NCI-H524 treated with DMSO at 0.1 percent for 48 hours (cell line): ENCODE measurements at regions not wholly inside any gene's neighbourhood (a gene's known extent, or its start where the extent isn't known, plus 50 kb on each side); places are given as distances from the start of the nearest gene placed in this dataset.

Experiments used
- DNase-seq: peaks from one replicate; lab custom pipeline; 2025; lab: John Stamatoyannopoulos, UW

- no peak for DNase-seq
These were observed 206.5 kb upstream of the BMP2 start for GRCh38 chr20:6560978-6561377.

DNA sequence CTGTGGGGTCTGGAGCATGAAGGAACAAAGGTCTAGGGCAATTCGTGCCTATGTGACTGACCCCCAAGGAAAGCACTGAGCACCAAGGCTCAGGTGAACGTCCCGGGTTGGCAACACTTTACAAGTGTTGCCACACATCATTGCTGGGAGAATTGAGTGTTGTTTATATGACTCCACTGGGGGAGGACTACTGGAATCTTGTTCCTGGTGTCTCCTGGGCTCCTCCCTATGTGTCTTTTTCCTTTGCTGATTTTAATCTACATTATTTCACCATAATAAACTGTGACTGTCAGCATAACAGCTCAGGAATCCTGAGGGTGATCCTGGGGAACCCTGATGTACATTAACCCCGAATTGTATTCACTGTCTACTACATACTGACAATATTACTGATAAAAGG is 207.7 kb upstream of the BMP2 start:
- DNase-seq, result no peak

DNA sequence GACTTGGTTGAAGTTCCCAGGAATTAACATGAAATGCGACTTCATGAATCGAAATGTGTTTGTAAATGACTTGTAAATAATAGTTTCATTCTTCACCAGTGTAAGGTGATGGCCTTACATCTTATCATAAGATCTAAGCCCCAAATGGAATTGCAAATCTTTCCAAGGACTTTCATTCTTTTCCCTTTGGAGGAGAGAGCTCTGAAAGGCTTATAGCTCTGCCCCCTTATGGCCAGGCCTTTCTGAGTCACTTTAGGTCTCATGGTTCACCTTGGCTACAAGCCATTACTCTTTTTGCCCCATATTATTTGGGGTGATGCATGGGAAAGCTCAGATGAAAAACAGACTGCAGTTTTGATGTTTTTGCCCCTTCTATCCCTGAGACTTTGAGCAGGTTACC is 209.1 kb upstream of the BMP2 start:
- no peak for DNase-seq

DNA sequence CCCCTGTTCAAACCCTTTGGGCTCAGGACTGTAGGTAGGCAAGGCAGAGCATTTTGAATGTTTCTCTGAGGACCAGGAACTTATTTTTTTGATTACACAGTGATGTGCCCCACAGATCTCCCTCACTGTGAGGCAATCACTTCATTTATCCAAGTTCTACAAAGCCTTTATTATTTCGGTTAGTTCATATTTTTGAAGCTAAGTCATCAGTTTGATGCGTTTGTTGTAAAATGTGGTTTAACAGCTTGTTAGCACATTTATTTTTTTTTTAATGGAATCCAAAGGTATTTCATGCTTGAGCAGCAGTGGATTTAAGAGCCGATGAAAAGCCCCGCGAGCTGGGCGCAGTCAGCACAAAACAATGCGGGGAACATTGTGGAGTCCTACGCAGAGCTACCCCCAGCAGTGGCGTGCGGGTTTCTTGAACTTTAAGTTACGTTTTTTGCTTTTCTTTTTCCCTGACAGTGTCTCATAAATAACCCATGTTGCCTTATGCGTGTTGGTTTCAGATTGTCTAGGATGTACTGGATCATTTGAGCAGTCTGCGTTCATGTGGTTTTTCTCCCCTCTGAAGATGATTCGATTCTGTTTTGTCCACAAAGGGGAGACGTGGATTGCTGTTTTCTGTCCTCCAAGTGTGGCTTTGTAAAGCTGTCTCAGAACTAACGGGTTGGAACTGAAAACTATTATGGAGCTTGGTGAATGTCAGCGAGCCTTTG is 233.6 kb upstream of the BMP2 start:
- no peak for DNase-seq

DNA sequence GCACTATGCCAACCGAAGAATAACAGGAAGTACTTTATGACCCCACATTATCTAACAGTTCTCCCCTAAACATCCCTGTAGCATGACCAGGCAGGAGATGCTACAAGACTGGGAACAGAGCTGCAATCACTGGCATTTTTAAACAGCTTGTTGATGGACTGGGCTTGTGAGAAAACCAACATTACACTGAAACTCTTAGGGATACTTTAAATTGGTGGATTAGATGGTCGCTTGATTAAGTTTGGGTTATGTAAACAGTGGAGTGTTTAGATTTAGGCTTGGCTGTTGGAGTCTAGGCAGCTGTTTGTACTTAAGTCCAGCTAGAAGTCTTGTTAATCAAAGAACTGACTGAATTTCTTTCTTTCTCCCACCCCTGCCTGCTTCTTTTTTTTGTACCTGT is 234.1 kb upstream of the BMP2 start:
- no peak for DNase-seq

- no peak for DNase-seq
These were observed 236.6 kb upstream of the BMP2 start for GRCh38 chr20:6530779-6531315.

- no peak for DNase-seq
These were observed 237.2 kb upstream of the BMP2 start for GRCh38 chr20:6530254-6530653.

- DNase-seq, result no peak
These were observed 241.8 kb upstream of the BMP2 start for GRCh38 chr20:6525447-6526303.

- no peak for DNase-seq
These were observed 243.2 kb upstream of the BMP2 start for GRCh38 chr20:6524305-6524704.

- no peak for DNase-seq
These were observed 247.9 kb upstream of the BMP2 start for GRCh38 chr20:6519556-6519955.

- DNase-seq, result no peak
These were observed 252.2 kb upstream of the BMP2 start for GRCh38 chr20:6515261-6515660.

- DNase-seq, result no peak
These were observed 253.9 kb upstream of the BMP2 start for GRCh38 chr20:6513599-6513998.

DNA sequence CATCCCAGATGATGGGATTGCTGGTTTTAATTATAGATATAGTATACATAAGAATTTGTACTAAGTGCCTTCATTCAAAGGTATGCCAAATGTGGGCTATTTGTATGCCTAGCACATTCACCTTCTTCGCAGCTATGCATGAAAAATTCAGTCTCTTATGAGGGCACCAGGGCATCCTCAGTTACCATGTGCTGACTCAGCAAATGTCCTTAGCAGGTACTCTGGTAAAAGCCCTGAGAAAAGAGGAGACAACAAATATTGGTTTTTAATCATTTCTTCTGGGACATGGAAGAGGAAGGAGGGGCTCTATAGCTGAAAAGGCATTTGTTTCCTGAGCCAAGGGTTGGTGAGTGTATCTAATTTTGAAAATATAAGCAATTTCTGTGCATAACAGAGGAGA is 258.1 kb upstream of the BMP2 start:
- DNase-seq, result no peak

- DNase-seq, result no peak
These were observed 260.6 kb upstream of the BMP2 start for GRCh38 chr20:6506906-6507305.

DNA sequence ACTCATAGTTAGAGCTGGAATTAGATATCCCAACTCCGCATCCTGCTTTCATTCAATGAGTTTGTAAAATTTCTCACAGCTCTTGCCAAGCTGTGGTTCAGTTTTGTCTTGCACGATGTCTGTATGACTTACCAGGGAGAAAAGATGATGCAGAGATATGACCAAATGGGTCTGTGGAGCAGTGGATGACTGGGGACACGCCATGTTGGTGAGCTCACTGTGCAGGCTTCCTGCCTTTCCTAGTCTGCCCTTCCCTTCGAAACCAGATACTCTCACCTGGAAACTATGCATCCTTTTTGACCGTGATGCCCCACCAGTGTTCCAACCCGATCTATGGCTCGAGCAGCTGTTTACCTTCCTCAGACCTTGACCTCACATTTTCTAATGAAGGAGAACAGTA is 262.7 kb upstream of the BMP2 start:
- DNase-seq, result no peak

DNA sequence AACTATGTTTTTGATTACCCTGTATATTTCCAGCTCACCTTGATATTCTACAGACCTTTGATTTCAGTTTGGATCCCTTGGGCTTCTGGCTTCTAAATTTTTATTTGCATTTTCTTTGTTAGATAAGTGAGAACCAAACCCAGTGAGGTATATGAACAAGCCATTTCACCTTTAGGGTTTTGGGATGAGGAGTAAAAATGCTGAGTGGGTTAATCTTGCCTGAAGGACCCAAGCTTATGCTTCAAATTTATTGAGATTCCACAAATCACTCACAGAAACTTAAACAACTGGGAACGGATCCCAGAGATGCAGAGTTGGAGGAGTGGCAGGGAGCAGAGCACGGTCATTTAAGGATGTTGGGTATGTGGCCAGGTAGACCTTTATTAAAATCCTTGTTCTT is 263.3 kb upstream of the BMP2 start:
- no peak for DNase-seq

DNA sequence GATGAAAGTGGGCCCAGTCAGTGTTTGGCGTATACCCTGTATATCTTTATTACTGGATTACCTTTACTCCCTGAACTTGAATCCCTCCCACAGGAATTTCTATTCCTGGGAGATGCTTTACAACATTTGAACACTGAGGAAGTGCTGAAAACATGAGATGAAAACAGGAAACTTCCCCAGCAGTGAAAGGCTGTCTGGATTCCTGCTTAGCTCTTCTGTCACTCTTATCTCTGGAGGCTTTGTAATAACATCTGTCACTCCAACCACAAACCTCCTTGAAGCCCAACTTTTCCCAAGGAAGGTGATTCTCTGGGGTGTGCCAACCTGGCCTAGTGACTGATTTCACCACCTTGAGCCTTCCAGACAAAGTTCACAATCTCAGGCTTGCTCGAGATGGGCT is 264.5 kb upstream of the BMP2 start:
- DNase-seq, result no peak

- DNase-seq, result no peak
These were observed 265.3 kb upstream of the BMP2 start for GRCh38 chr20:6502219-6502618.

GRCh38 chr20:6501061-6501460 is 266.4 kb upstream of the BMP2 start:
- no peak for DNase-seq

- DNase-seq, result no peak
These were observed 267.9 kb upstream of the BMP2 start for GRCh38 chr20:6499566-6499965.

- DNase-seq, result no peak
These were observed 270.6 kb upstream of the BMP2 start for GRCh38 chr20:6496874-6497273.

GRCh38 chr20:6495907-6496306 is 271.6 kb upstream of the BMP2 start:
- no peak for DNase-seq
